Fibroblast of gingiva (primary cell): ENCODE measurements at regions not wholly inside any gene's neighbourhood (a gene's known extent, or its start where the extent isn't known, plus 50 kb on each side); places are given as distances from the start of the nearest gene placed in this dataset.
A peak's percentile ranks its signal among the peaks of the same experiment; 100 is the strongest.

Source experiments
- DNase-seq: peaks from one replicate; pipeline ENCODE4 v3.0.0-alpha.2; 2011; ENCODE audit warnings: low read depth

DNA sequence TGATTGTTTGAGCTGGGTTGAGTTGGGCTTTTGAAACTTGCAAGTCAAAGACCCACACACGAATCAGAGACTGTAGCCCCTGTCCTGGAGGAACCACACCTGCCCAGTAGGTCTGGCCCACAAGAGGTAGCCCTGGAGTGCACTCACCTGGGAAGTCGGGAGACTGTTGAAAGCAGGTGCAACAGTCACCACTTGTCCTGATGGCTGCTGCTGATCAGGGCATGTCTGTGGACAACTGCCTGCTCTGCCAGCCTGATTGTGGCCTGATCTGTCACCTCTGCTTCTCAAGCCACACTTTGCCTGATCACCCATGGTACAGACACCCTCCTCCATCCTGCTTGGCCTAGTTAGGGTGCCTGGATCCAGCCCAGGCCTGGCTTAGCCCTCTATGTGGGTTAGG is 105.0 kb upstream of the HAAO start:
- no peak for DNase-seq

DNA sequence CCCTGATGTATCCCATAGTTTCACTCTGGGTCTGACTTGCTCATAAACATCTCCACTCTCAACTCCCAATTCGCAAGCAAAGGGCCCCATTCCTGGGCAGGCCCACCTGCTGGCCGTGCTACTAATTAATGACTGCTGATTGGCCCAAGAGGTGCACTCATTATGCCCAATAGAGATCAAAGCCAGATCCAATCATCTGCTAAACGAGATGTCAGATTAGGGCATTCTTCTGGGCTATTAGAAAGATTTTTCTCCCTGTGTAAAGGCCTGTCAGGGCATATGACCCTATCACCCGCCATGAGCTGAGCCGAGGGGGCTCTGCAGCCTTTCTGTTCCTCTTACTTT is 103.4 kb upstream of the HAAO start:
- DNase-seq: no peak

DNA sequence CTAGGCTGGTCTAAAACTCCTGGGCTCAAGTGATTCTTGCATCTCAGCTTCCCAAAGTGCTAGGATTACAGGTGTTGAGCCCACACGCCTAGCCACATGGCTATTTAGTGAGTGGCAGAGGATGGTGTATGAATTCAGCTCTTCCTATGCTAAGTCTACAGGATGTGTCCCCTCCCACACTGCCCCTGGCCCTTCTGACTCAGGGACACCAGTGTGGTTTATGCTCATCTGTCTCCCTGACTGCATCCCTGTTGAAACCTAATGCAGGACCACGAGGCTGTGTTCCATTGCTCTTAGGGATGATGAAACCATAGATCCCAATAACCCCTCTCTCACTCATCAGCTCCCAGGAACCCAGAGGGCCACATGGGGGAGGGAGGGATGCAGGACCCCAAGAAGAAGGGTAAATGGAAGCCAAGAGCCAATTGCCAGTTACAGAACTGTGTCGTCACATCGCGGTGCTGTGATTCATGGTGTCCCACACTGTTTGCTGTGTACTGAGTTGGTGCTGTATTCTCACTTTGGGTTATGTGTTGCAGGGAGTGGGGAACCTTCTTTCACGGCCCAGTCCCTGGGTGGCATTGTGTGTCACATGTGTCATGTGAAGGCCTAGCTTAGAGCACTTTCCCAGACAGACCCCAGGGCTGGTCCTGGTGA is 102.9 kb upstream of the HAAO start:
- no peak for DNase-seq

DNA sequence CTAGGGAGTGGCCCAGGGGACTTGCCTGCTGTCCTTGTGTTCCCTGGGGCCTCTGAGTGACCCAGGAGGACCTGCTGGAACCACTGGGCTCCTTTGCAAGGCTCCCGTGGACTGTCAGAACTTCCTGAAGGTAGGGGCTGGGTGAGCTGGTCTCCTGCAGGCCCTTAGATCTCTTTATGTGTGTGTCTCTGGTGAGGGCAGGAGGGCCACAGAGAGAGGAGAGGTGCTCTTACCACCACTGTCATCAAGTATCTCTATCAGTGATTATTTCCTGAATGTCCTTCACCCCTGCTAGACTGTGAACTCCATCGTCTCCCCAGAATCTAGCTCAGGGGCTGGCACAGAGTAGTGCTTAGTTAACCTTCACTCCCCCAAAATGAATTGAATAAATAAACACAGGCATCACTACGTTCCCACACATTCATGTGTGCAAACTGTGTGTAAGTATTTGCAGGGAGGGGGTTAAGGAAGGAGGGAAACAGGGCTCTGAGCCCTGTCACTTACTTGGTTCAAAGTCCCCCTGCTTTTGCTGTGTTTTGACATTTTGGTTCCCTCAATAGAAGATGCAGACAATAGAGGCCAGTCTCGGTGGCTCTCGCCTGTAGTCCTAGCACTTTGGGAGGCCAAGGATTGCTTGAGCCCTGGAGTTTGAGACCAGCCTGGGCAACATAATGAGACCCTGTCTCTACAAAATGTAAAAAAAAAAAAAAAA is 100.8 kb upstream of the HAAO start:
- no peak for DNase-seq

DNA sequence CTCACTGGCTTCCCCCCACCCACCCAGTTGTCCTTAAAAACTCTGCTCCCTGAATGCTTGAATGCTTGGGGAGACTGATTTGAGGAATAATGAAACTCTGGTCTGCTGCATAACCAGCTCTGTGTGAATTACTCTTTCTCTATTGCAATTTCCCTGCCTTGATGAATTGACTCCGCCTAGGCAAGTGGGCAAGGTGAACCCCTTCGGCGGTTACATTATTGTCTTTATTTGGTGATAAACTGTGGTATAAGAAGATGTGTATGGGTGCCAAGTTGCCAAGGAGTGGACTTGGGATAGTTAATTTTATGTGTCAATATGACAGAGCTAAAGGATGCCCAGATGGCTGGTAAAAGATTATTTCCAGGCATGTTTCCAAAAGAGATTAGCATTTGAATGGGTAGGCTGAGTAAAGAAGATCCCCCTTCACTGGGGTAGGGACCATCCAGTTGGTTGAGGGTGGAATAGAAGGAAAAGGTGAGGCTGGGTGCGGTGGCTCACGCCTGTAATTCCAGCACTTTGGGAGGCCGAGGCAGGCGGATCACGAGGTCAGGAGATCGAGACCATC is 98.5 kb upstream of the HAAO start:
- no peak for DNase-seq

DNA sequence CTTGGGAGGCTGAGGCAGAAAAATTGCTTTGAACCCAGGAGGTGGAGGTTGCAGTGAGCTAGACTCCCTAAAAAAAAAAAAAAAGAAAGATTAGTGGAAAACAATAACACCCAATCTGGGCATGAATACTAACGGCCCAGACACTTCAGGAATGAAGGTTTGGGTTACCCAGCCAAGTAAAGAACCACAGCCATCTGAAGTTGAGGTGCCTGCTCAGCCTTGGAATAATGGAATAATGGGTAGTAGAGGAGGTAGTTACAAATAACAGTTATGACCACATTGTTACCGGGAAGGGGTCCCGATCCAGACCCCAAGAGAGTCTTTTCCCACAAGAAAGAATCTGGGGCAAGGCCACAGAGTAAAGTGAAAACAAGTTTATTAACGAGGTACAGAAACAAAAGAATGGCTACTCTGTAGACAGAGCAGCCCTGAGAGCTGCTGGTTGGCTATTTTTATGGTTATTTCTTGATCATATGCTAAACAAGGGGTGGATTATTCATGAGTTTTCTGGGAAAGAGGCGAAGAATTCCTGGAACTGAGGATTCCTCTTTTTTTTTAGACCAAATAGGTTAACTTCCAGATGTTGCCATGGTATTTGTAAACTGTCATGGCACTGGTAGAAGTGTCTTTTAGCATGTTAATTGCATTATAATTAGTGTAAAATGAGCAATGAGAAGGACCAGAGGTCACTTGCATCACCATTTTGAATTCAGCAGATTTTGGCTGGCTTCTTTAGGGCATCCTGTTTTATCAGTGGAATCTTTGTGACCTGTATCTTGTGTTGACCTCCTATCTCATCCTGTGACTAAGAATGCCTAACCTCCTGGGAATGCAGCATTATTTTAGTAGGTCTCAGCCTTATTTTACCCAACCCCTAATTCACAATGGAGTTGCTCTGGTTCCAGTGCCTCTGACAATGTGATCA is 96.2 kb upstream of the HAAO start:
- DNase-seq: no peak

DNA sequence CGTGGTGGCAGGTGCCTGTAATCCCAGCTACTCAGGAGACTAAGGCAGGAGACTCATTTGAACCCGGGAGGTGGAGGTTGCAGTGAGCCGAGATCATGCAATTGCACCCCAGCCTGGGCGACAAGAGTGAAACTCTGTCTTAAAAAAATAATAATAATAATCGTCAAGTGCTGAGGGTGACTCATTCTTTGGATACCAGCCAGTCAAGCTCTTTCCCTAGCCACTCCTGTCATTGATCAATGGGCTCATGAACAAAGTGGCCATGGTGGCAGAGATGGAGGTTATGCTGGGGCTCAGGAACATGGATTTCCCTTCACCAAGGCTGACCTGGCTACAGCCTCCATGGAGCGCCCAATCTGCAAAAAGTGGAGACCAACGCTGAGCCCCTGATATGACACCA is 94.5 kb upstream of the HAAO start:
- no peak for DNase-seq

DNA sequence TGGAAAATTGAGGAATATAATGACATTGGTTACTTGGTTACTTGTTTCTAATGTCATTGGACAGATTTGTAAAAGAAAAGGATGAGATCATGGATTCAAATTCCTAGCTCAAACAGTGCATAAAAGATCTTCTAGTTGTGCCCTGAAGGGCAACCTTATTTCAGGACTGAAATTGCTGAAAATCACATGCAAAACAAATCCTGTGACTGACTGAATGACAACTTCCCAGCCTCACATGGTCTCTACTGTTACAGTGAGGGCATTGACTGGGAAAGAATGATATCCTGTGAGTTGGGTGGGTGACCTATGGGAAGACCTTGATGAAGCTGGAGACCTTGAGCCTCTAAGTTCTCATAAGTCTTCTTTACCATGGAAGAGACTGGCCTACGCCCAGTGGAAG is 90.4 kb upstream of the HAAO start:
- no peak for DNase-seq

DNA sequence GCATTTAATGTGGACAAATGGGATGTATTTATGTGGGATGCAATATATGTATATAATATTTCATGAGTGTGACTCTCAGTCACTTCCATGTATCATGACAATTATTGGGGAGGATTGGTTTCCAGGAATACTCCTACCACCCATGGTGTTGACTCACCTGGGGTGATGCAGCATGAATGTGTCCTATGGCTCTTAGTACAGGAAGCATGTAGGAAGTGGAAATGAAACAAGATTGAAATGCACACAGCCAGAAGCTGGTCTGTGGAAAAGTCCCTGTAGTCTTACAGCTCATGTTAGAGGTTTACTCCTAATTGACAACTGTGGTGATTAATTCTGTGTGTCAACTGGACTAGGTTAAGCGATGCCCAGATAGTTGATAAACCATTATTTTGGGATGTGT is 89.3 kb upstream of the HAAO start:
- DNase-seq: no peak

DNA sequence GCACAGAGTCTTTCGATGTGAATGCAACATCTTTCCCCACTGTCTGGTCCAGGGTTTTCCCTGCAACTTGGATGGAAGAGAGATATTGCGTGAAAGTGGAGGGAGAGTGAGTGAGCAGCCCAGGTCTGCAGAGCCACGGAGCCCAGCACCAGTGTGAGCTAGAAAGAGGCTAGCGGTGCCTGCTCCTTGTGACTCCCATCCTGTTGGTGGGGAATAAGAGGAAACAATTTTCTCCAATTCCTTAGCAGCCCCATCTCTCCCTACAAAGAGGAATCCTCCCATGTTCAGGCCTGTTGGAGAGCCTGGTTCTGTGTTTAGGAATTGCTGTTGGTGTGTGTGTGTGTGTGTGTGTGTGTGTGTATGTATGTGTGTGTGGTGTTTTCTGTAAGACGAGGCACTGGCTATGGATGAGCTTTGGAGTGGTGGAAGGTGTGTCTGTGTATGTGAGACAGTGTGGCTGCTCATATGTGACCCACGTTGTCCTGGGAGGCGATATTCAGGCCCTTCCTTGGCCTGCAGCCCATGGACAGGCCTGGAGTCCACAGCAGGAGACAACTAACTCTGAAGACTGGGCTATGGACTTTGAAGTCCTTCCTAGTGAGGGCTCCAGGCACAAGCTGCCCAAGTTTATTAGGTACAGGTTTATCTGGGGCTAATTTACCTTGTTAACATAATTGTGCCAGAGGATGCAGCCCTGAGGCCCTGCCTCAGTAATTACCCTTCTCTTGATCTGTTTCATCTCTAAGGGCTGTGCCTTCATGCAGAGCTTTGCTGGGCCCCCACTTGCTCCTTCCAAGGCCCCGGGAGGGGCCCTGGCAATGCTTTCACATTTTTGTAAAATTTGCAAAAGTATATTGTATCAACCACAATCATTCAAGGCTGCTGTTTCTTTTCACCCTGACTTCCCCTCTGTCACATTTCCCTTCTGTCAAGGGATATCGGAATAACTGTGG is 88.6 kb upstream of the HAAO start:
- no peak for DNase-seq

DNA sequence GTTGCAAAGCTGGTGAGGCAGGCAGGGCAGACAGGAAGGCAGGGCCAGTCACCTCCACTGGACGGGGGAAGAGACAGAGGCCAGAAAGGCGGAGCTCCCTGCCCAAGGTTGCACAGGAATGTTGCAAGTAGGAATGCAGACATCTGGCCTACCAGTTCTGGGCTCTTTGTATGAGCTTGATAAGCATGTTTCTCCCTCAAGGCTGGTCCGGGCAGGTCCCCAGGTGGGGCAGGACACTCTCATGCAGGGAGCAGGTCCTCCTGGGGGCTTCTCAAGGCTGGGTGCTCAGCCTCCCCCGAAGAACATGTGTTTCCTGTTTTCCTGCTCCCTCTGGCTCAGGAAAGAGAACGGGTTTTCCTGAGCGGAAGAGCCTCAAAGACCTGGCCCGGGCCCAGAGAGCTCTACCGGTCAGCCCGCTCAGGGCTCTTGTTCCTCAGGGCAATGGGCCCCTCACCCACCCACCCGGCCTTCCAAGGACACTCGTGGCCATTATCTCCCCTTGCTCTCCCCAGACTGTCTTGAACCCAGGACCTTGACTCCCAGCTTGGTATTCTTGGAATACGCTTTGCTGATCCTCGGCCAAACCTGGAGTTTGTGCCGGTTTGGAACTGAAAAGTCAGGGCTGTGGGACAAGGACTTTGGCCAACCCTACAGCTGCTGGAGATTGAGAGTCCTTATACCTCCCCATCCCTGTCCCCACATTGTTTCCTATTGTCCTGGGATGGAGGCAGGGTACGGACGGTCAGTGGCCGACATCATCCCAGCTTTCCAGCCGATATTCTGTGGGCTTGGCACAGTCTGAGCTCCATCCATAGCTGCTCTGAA is 87.7 kb upstream of the HAAO start:
- DNase-seq: no peak

DNA sequence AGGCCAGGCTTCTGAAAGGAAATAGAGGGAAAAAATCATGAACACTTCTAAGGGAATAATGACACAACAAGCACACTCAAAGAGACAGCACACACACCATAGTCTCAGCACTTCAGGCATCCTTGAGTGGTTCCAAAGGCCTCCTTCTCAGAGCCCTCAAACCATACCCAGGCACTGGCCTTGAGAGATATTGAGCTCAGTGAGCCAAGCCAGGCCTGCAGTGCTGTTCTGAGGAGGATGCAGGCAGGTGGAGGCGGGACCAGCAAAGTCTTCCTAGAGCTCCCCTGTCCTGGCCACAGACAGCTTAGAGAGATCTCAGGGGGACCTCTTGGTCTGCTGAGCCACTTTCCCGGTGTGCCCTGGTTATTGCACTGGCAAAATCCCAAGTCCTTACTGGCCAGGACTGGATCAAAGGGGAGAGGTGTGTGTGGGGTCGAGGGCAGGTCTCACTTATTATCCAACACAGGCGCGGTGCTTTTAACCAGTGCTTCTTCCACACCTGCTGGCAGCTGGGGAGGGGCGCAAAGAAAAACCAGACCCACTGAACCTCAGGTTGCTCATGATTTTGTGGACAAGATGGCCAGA is 86.8 kb upstream of the HAAO start:
- no peak for DNase-seq

DNA sequence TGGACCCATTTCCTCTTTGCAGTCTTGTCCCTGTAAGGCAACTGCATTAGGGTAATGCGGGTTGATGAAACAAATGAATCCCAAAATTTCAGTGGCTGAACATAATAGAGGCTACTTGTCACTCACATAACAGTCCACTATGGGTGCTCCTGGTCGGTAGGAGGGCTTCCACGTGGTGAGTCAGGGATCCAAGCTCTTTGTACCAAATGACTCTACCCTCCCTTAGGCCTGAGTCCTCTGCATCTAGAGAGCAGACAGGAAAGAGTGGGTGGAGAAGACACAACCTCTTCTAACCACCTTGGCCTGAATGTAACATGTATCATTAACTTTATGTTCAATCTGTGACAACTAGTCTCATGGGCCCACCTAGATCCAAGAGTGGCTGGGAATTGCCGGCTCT is 86.2 kb upstream of the HAAO start:
- DNase-seq: no peak

DNA sequence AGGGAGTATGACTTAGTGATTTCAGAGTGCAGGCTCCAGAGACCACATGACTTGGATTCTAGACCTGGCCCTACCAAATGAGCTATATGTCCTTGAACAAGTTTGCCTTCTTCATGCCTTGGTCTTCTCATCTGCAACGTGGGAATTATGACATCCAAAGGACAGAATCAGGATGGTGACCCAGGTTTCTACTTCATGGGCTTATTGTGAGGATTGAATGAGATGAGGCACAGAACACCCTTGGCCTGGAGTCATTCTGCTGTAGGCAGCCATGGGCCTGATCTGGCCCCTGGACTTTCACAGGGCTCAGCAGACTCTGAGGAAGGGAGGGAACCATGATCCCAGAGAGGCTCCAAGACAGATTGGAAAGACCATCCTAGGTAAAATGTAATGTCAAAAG is 85.6 kb upstream of the HAAO start:
- no peak for DNase-seq

DNA sequence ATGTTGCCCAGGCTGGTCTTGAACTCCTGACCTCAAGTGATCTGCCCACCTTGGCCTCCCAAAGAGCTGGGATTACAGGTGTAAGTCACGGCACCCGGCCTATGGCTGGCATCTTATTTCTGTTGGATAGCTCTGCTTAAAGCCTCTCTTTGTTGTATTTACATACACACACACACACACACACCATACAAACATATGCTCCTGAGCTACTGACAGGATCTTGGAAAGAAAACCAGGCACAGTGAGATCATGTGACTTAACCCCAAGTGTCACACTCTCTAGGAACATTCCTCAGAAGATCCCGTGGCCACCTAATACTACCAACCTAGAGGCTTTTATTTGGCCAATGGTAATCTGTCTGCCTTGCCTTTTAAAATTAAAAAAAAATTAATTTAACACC is 85.1 kb upstream of the HAAO start:
- DNase-seq: no peak

DNA sequence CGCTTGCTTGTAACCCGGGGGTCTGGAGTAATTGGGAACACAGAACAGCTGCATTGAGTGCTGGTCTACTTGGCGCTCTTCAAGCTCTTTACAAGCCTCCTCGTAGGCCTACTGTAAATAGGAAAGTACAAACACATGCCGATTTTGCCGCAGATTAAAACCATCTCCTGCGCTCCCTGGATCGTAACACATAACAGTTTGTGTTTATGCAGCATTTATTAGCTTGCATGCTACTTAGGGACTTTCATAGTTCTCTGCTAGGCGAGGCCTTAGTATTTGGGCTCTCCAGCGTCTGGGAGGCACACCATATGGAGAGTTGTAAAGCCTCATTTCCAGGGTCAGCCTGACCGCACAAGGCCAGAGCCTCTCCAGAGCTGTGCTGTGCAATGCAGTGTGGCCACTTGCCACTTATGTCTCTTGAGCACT is 84.0 kb upstream of the HAAO start:
- peak; percentile 53 for DNase-seq

DNA sequence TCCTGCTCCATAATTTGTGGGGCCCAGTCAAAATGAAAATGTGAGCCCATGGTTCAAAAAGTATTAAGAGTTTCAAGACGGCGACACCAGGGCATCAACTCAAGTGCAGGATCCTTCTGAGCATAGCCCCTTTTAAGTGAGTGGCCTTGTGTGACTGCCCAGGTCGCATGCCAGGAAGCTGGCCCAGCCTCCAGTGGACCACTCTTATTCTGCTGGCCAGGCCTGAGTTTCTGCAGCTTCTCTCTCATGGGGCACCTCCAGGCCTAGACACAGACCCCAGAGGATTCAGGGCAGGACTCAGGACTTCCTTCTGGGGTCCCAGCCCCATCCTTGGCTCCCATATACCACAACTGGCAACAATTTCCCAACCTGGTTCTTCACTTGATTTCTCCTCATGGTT is 83.5 kb upstream of the HAAO start:
- DNase-seq: no peak

DNA sequence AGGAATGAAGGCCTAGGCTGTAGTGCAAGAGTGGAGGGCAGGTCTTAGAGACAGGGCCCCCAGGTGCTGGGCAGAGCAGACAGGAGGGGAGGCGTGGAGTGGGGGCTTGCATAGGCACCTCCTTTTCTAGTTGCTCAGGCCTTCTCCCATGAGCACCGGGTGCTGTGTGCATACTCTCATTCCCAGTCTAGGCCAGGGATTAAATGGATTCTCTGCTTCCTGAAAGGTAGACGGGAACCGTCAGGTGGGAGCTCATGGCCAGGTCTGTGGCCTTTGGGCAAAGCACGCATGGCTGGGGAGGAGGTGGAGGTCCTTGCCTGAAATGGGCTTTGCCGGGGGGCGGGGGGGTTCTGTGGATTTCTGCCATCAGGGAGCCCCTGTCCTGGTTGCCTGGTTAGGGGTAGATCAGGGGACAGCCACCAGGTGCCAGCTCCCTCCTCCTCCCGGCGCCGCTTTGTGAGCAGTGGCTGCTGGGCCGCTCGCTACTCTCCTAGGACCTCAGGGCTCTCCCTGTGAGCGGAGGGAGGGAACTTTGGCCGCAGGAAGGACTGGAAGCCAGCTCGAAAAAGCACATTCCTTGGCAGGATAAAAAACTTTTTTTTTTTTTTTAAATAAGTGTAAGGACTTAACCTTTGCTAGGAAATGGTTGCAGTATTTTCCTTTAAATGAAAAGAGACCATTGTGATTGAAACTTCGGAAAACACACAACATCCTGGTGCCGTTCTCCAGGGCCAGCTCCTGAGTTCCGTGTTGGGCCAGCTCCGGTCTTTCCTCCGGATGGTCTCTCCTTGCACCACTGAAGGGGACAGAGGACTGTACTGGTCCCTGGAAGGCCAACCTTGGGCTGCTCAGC is 82.8 kb upstream of the HAAO start:
- peak; percentile 26 for DNase-seq

DNA sequence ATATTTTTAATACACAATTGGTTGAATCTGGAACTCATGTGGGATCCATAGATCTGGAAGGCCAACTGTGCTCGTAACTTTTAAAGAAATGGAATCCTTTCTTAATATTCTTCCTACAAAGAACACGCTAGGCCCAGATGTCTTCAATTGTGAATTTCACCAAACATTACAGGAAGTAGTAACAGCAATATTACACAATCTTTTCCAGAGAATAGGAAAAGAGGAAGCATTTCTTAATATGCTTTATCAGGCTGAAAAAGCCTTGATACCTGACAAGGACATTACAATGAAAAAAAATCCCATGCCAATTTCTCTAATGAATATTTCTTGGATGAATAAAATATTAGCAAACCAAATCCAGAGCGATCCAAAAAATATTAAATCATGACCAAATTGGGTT is 80.3 kb upstream of the HAAO start:
- peak; percentile 69 for DNase-seq
